ENCODE measurements at regions not wholly inside any gene's neighbourhood (a gene's known extent, or its start where the extent isn't known, plus 50 kb on each side); places are given as distances from the start of the nearest gene placed in this dataset.
"Not testable (repeated sequence)": the region's sequence is repeated elsewhere in the genome, so short reads cannot be mapped to it uniquely, and the experiment has no call there.

DNA sequence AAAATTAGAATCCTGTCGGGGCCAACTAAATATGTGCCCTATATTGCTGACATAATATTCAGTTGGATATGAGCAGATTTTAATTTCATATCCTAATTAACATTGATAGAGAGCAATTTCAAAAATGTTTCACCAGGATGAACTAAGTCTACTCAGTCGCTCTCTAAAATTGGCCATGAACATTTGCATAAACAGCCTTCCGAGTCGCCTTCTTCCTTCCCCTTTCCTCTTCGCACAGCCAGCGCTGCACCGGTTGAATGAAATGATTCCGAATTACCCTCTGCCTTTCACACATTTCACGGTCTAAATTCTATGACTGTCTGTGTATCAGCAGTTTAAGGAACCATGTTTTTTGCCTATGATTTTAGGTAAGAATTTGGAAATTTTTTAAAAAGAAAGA is 413.7 kb downstream of the LIG4 start:
- Mint-ChIP-seq H3K27ac (no peak overlapping the region), H3K4me1 (ENCODE audit: low read depth) (no peaks in the 10 kb centered on the region), H3K4me3 (ENCODE audit: low read depth) (no peak overlapping the region), H3K27me3 (no peaks in the 10 kb centered on the region), H3K36me3 (ENCODE audit: insufficient read depth) (no peaks in the 10 kb centered on the region), H3K9me3 (ENCODE audit: low read depth) (no peaks in the 10 kb centered on the region)
- TF ChIP-seq, protein P1, sequence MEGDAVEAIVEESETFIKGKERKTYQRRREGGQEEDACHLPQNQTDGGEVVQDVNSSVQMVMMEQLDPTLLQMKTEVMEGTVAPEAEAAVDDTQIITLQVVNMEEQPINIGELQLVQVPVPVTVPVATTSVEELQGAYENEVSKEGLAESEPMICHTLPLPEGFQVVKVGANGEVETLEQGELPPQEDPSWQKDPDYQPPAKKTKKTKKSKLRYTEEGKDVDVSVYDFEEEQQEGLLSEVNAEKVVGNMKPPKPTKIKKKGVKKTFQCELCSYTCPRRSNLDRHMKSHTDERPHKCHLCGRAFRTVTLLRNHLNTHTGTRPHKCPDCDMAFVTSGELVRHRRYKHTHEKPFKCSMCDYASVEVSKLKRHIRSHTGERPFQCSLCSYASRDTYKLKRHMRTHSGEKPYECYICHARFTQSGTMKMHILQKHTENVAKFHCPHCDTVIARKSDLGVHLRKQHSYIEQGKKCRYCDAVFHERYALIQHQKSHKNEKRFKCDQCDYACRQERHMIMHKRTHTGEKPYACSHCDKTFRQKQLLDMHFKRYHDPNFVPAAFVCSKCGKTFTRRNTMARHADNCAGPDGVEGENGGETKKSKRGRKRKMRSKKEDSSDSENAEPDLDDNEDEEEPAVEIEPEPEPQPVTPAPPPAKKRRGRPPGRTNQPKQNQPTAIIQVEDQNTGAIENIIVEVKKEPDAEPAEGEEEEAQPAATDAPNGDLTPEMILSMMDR (IDR thresholded peaks at IDR 0.05; ENCODE audit: unreplicated experiment) = no peak
- no peak for DNase-seq (ENCODE audit: low spot score, unreplicated experiment)

DNA sequence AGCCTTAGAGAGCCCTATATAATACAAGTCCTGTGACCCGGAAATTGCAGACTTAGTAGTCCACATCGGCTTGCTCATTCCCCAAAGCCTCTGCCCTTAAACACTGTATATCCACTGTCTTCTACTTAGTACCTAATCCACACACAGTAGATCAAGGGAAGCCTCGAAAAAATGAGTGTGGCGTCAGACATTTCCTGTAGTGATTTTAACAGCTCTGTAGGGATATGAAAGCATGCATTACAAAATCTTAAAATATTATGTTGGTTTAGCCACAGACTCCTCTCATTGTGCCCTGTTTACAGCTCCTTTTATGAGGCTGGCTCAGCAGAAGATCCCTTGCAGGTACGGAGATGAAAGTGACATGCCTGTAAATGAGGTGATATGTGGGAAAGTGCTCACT is 416.3 kb downstream of the LIG4 start:
- TF ChIP-seq, protein P1 (IDR thresholded peaks at IDR 0.05; ENCODE audit: unreplicated experiment) = no peak

DNA sequence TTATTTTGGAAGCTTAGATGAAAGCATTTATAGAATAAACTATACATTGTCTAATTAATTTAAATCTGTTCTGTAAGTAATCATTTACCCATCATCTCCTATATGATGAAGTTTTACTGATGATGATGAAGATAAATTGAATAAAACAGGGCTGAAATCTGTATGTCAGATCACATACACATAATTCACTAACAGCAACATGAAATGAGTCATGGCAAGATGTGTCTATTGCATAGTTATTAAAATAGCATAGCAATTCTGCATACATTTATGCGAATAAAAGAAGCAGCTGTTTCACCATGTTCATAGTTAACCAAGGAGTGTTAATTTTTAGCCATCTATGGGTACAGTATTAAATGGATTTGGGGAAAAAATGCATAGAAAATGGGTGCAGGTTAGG is 424.9 kb downstream of the LIG4 start:
- peaks cover under 1% of the 10 kb centered on the region for H3K9me3 Mint-ChIP-seq (ENCODE audit: low read depth)
- H3K27ac Mint-ChIP-seq = no peak overlapping the region
- no peaks in the 10 kb centered on the region for H3K36me3 Mint-ChIP-seq (ENCODE audit: insufficient read depth)
- H3K4me3 Mint-ChIP-seq (ENCODE audit: low read depth) = no peak overlapping the region
- no peaks in the 10 kb centered on the region for H3K27me3 Mint-ChIP-seq
- DNase-seq (ENCODE audit: low spot score, unreplicated experiment) = no peak
- TF ChIP-seq, protein P1 (IDR thresholded peaks at IDR 0.05; ENCODE audit: unreplicated experiment) = no peak
- H3K4me1 Mint-ChIP-seq (ENCODE audit: low read depth) = no peaks in the 10 kb centered on the region

More for the DNA sequence above, 416.3 kb downstream of the LIG4 start:
- H3K9me3 Mint-ChIP-seq (ENCODE audit: low read depth) = no peaks in the 10 kb centered on the region
- H3K4me3 Mint-ChIP-seq (ENCODE audit: low read depth) = no peak overlapping the region
- H3K27ac Mint-ChIP-seq = no peak overlapping the region
- H3K4me1 Mint-ChIP-seq (ENCODE audit: low read depth) = no peaks in the 10 kb centered on the region
- no peaks in the 10 kb centered on the region for H3K27me3 Mint-ChIP-seq
- no peak for DNase-seq (ENCODE audit: low spot score, unreplicated experiment)
- H3K36me3 Mint-ChIP-seq (ENCODE audit: insufficient read depth) = no peaks in the 10 kb centered on the region

DNA sequence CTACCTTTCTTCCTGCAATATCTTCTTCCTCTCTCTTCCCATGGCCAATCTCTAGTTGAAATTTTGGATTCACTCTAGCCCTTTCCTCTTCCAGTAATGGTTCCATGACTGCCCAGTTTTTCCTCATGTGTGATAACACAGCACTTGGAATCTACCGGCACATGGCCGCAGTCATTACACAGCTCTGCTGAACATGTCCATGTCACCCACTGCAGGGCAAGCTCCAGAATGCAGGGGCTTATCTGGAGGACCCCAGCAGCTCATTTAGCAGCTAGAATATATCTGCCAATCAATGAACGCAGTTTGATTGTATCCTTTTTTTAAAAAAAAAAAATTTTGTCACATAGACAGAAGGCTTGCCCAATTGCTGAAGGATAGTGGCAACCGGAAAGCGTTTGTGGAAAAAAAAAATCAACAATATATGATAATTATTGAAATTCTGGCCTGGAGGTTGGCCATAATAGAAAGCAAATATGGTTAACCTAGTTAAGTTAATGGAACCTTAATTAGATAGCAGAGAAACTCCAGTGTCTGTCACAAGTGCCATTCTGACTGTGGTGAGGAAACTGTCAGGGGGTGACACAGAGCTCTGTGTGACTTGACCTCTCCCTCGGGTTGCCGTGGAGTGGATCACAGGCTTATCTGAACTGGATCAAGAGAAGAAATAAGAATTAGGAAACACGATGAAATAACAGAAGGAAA is 426.7 kb downstream of the LIG4 start:
- H3K4me1 Mint-ChIP-seq (ENCODE audit: low read depth) = no peaks in the 10 kb centered on the region
- peaks cover 7% of the 10 kb centered on the region for H3K9me3 Mint-ChIP-seq (ENCODE audit: low read depth)
- DNase-seq (ENCODE audit: low spot score, unreplicated experiment) = no peak
- TF ChIP-seq, protein P1 (IDR thresholded peaks at IDR 0.05; ENCODE audit: unreplicated experiment) = no peak
- H3K27me3 Mint-ChIP-seq = no peaks in the 10 kb centered on the region
- no peak overlapping the region for H3K27ac Mint-ChIP-seq
- H3K36me3 Mint-ChIP-seq (ENCODE audit: insufficient read depth) = no peaks in the 10 kb centered on the region
- H3K4me3 Mint-ChIP-seq (ENCODE audit: low read depth) = no peak overlapping the region

DNA sequence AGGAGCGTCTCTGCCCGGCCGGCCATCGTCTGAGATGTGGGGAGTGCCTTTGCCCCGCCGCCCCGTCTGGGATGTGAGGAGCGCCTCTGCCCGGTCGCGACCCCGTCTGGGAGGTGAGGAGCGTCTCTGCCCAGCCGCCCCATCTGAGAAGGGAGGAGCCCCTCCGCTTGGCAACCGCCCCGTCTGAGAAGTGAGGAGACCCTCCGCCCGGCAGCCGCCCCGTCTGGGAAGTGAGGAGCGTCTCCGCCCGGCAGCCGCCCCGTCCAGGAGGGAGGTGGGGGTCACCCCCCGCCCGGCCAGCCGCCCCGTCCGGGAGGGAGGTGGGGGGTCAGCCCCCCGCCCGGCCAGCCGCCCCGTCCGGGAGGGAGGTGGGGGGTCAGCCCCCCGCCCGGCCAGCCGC is 432.7 kb downstream of the LIG4 start:
- not testable (repeated sequence) for H3K36me3 Mint-ChIP-seq (ENCODE audit: insufficient read depth); H3K4me3 Mint-ChIP-seq (ENCODE audit: low read depth); DNase-seq (ENCODE audit: low spot score, unreplicated experiment); H3K9me3 Mint-ChIP-seq (ENCODE audit: low read depth); H3K27ac Mint-ChIP-seq; H3K4me1 Mint-ChIP-seq (ENCODE audit: low read depth); H3K27me3 Mint-ChIP-seq

DNA sequence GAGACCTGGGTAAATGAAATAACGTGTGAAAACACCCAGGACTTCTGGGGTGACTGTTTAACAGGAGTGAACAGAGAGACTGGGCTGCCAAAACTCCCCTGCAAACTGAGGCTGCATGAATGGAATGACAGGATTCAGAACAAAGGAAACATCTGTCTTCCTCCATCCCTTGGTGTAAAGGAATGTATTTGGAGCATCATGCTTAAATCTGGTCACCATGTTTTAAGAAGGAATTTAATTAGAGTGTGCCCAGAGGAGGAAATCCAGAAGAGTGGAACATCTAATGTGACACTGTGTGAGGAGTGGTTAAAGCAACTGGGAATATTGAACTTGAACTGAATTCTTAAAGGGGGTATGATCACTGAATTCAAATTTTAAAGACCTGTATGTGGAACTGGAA is 437.2 kb downstream of the LIG4 start:
- no peaks in the 10 kb centered on the region for H3K4me1 Mint-ChIP-seq (ENCODE audit: low read depth)
- H3K36me3 Mint-ChIP-seq (ENCODE audit: insufficient read depth) = no peaks in the 10 kb centered on the region
- DNase-seq (ENCODE audit: low spot score, unreplicated experiment) = no peak
- no peak overlapping the region for H3K27ac Mint-ChIP-seq
- no peaks in the 10 kb centered on the region for H3K27me3 Mint-ChIP-seq
- TF ChIP-seq, protein P1 (IDR thresholded peaks at IDR 0.05; ENCODE audit: unreplicated experiment) = no peak
- no peaks in the 10 kb centered on the region for H3K9me3 Mint-ChIP-seq (ENCODE audit: low read depth)
- no peak overlapping the region for H3K4me3 Mint-ChIP-seq (ENCODE audit: low read depth)

Data from progenitor cell of endocrine pancreas (in vitro differentiated cells).